C1 segment of cervical spinal cord (tissue), 14 donors: ENCODE measurements at regions not wholly inside any gene's neighbourhood (a gene's known extent, or its start where the extent isn't known, plus 50 kb on each side); places are given as distances from the start of the nearest gene placed in this dataset.
"Not testable (repeated sequence)": the region's sequence is repeated elsewhere in the genome, so short reads cannot be mapped to it uniquely, and the experiment has no call there.

Source experiments
- DNase-seq, 14 donors: peaks; one replicate each; lab custom pipeline; 2025; lab: John Stamatoyannopoulos, UW

DNA sequence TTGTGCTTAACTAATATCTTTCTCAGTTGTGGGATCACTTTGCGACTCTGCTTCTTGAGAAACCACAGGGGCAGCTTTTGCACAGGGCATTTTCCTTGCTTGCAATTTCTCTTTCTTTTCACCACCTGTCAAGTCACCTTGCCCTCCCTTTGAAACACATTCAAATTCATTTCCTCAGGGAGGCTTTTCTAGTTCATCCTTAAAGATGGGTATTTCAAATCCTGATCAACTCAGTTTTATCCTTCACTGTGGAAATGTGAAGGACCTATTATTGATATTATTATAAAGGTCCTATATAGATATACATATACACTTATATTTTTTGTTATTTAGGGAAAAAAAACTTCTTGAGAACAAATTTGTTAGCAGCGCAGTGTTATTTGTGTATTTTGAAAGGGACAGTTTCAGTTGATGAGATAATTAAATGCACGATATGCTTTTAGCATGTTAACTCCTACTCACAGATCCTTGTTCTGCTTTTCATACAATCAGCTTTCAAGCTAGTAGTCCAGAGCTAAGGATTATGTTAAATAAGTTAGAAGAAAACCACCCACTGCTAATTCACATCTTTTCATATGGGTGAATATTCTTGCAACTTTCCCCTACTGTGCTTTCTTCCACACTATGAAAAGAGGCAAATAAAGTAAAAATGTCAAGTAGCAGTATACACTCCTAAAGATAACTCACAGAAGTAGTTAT, 501.4 kb upstream of the RGS6 start:
- DNase-seq = no peak

- DNase-seq = no peak
These were observed 499.7 kb upstream of the RGS6 start for GRCh38 chr14:71432334-71433110.

DNA sequence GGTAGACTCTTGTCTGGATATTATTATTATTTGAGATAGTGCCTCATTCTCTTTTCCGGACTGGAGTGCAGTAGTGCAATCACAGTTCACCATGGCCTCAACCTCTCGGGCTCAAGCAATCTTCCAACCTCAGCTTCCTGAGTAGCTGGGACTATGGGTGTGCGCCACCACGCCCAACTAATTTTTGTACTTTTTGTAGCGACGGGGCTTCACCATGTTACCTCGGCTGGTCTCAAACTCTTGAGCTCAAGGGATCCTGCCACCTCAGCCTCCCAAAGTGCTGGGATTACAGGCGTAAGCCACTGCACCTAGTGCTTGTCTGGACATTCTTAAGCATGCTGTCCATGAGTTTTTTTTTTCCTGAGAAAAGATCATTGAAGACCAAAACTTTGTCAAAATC, 498.9 kb upstream of the RGS6 start:
- no peak for DNase-seq

DNA sequence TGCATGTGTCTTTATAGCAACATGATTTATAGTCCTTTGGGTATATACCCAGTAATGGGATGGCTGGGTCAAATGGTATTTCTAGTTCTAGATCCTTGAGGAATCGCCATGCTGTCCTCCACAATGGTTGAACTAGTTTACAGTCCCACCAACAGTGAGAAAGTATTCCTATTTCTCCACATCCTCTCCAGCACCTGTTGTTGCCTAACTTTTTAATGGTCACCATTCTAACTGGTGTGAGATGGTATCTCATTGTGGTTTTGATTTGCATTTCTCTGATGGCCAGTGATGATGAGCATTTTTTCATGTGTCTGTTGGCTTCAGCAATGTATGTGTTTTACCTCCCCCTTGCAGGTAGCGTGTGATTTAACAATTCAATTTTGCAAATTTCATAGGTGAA, 496.6 kb upstream of the RGS6 start:
- DNase-seq = not testable (repeated sequence)

- no peak for DNase-seq
These were observed 494.4 kb upstream of the RGS6 start for GRCh38 chr14:71437870-71438269.

DNA sequence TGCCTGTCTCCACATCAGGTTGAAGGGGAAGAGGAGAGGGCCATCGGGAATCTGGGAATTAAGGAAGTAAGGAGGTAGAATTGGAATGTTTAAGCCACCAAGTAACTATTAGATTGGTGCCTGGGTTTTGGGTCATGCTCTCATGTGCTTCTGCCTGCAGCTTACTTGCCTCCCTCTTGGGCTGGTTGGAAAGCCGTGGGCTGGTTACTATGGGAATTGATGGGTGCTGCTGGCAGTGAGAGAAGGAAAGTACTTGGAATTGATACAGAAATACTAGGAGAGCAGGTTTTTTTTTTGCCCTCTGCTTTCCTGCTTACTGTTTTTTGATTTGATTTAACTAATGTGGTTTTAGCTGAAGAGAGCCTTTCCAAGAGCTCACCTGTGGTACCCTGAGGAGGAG, 493.5 kb upstream of the RGS6 start:
- peak in 7 of 14 donors; percentile 3 to 28 (median 10) for DNase-seq

- no peak for DNase-seq
These were observed 491.1 kb upstream of the RGS6 start for GRCh38 chr14:71441126-71441525.

- DNase-seq = no peak
These were observed 488.0 kb upstream of the RGS6 start for GRCh38 chr14:71444030-71444822.

DNA sequence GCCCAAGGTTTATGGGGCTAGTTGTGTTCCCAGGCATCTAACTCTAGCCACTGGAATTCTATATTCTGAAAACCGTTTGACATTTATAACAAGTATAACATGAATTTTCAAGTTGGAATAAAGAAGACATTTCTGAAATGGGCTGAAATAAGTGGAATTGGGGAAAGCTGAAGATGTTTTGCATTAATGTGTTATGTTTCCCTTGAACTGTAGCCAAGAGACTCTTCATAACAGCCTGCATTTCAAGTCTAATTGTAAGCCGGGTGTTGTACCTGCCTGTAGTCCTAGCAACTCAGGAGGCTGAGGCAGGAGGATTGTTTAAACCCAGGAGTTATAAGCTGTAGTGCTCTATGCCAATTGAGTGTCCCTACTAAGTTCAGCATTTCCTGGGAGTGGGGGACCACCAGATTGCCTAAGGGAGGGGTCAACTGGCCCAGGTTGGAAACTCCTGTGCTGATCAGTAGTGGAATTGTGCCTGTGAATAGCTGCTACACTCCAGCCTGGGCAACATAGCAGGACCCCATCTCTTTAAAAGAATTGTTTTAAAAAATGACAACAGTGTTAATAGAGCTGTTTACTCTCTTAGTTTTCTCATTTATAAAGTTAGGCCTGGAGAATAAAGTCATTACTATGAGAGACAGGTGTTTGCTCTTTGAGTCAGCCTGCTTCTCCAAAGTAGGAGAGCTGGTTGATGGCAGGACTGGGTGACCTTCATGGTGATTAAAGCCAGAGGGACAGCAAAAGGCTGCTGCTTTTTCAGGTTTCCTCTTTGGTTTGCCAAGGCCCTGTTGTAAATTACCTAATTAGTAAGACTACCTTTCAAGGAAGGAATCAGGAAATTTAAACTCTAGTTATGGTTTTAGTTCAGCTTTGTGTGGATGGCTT, 483.6 kb upstream of the RGS6 start:
- no peak for DNase-seq

- no peak for DNase-seq
These were observed 482.7 kb upstream of the RGS6 start for GRCh38 chr14:71449316-71450055.

GRCh38 chr14:71451501-71451900, 480.7 kb upstream of the RGS6 start:
- no peak for DNase-seq

- DNase-seq = no peak
These were observed 479.7 kb upstream of the RGS6 start for GRCh38 chr14:71452539-71452938.

GRCh38 chr14:71452987-71453386, 479.2 kb upstream of the RGS6 start:
- DNase-seq = no peak

DNA sequence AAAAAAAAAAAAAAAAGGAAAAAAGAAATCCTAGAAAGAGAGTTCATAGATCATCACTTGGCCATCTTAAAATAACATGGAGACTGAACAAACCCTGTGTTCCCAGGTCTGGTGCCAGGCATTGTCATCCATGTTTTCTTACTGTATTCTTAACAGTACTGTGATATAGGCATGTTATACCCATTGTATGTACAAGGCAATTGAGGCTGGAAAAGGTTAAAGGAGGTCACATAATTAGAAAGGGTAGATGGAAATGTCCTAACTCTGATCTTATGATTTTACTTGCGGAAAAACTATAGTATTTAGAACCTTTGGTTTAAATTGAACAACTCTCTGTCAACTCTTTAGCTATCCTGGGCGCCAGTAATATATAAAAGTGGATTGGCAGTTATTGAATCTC, 478.2 kb upstream of the RGS6 start:
- no peak for DNase-seq

DNA sequence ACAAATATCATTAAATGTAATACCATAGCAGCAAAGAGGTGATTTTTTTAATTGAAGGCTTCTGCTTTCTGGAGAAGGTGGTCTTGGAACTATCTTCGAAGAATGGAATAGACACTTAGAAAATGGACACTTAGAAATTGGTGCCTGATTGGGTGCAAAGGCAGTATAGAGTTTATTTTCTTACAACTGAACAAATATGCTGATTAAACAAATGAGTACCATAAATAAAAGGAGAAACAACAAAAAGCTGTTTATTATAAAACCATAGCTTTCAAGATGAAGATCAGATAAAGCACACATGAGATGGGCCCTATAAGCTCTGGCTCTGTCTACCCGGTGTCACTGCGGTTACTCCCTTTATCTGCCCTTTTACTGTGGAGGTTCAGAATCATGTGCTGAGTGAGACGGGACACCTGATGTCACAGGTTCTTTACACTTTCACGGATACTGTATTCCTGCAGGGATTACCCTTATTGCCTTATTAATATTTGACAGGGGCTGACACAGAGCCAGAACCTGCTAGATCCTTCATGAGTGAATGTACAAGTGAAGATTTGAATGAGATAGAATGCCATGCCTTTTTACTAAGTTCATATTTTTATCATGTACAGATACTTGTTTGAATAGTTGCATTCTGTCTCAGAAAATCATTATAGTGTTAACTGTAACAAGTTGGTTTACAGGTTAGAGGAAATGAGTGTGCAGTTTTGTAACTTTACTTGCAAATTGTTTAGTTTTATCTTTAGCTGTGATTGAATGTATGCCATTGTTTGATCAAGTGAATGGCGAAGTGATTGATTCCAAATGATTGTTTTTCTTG, 477.5 kb upstream of the RGS6 start:
- no peak for DNase-seq

GRCh38 chr14:71460091-71460490, 472.1 kb upstream of the RGS6 start:
- no peak for DNase-seq

DNA sequence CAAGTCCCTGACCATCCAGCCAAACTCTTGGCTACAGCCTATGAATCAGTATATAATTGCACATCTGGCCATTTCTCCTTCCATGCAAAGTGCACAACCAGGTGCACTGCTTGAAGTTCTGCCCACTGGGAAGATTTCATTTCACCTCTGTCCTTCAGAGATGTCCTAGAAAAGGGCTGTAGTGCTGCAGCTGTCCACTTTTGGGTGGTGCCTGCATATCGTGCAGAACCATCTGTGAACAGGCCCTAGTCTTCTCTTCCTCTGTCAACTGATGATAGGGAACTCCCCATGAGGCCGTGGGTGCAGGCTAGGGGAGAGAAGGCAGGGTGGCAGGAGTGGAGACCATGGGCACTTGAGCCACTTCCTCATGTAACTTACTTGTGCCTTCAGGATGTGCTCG, 470.6 kb upstream of the RGS6 start:
- DNase-seq = not testable (repeated sequence)

GRCh38 chr14:71463807-71464206, 468.4 kb upstream of the RGS6 start:
- no peak for DNase-seq

GRCh38 chr14:71464840-71465239, 467.4 kb upstream of the RGS6 start:
- DNase-seq = no peak

- no peak for DNase-seq
These were observed 466.9 kb upstream of the RGS6 start for GRCh38 chr14:71465316-71465715.
